ENCODE measurements at regions not wholly inside any gene's neighbourhood (a gene's known extent, or its start where the extent isn't known, plus 50 kb on each side); places are given as distances from the start of the nearest gene placed in this dataset.

DNA sequence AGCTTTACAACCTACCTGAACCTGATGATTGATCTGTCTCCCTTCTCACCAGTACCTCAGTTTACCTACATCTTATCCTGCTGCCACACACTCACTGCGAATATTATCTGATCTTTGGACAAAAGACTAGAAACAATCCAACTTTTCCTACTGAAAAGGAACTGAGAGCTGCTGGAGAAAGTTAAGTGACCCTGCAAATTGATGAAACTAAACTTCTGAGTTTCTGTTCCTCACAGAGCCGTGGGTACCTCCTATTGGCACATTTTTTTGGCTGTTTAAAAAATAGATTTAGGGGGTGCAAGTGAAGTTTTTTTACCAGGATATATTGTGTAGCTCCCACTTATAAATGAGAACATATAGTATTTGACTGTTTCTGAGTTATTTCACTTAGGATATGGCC is 66.0 kb upstream of the STARD3NL start:
- Mint-ChIP-seq H3K4me1 (no peaks in the 10 kb centered on the region), H3K36me3 (peaks cover 5% of the 10 kb centered on the region), H3K4me3 (no peak overlapping the region), H3K9me3 (ENCODE audit: low read depth) (no peaks in the 10 kb centered on the region), H3K27ac (no peak overlapping the region), H3K27me3 (peaks cover 29% of the 10 kb centered on the region)
- DNase-seq, result no peak
- ATAC-seq, result no peak
- CTCF ChIA-PET, result interaction anchor here (1.9 kb wide), 1 partner anchor 104 kb away, joined by 5 read pairs; no protein-coding TSS in a partner anchor

DNA sequence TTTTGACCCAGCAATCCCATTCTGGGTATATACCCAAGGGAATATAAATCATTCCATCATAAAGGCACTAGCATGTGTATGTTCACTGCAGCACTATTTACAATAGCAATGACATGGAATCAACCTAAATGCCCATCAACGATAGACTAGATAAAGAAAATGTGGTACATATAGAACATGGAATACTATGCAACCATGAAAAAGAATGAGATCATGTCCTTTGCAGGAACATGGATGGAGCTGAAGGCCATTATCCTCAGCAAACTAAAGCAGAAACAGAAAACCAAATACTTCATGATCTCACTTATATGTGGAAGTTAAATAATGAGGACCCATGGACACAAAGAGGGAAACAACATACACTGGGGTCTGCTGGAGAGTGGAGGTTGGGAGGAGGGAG is 58.0 kb upstream of the STARD3NL start:
- no peaks in the 10 kb centered on the region for H3K4me1 Mint-ChIP-seq
- no peak overlapping the region for H3K4me3 Mint-ChIP-seq
- H3K27ac Mint-ChIP-seq, result no peak overlapping the region
- no peaks in the 10 kb centered on the region for H3K9me3 Mint-ChIP-seq (ENCODE audit: low read depth)
- ATAC-seq, result no peak
- CTCF ChIA-PET, result interaction anchor here (0.7 kb wide), 1 partner anchor 102 kb away, joined by 3 read pairs; no protein-coding TSS in a partner anchor
- H3K27me3 Mint-ChIP-seq, result peaks cover 32% of the 10 kb centered on the region
- peaks cover 1% of the 10 kb centered on the region for H3K36me3 Mint-ChIP-seq
- DNase-seq, result no peak

DNA sequence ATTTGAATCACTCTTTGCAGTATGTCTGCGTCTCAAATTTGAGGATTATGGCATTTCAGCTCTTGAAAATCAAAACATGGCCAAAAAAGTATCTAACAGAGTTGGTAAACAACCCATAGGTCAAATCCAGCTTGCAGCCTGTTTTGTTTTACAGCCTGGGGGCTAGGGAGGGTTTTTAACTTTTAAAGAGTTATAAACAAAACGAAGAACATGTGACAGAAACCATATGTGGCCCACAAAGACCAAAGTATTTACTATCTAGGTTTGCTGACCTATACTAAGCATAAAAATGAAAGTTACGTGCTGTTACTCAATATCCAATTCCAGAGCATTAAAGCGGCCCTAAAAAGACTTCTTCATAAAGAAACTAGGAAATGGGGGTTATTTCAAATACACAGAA is 55.5 kb upstream of the STARD3NL start:
- Mint-ChIP-seq H3K27ac (no peak overlapping the region), H3K4me3 (no peak overlapping the region), H3K4me1 (no peaks in the 10 kb centered on the region), H3K36me3 (no peaks in the 10 kb centered on the region), H3K27me3 (peaks cover 20% of the 10 kb centered on the region), H3K9me3 (ENCODE audit: low read depth) (no peaks in the 10 kb centered on the region)
- CTCF ChIA-PET, result interaction anchor here (1.5 kb wide), 1 partner anchor 14 kb away, joined by 7 read pairs; no protein-coding TSS in a partner anchor
- DNase-seq (no peak), ATAC-seq (no peak)

DNA sequence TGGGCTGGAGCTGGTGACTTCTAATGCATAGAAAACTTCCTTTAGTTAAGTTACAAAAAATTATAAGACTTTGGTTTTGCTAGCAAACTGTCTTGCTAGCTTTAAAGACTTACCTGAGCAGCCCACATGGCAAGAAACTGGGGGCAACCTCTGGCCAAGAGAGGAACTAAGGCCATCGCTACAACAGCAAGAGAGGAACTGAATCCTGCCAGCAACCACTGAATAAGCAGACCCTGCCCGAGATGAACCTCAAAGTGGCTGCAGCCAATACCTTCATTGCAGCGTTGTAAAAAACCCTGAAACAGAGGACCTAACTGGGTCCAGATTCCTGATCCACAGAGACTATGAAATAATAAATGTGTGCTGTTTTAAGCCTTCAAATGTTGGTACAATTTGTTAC is 54.6 kb upstream of the STARD3NL start:
- peaks cover 12% of the 10 kb centered on the region for H3K27me3 Mint-ChIP-seq
- no peak overlapping the region for H3K27ac Mint-ChIP-seq
- H3K4me1 Mint-ChIP-seq, result peaks cover 3% of the 10 kb centered on the region
- CTCF ChIA-PET, result no interaction called here
- ATAC-seq (no peak), DNase-seq (no peak)
- no peaks in the 10 kb centered on the region for H3K36me3 Mint-ChIP-seq
- H3K9me3 Mint-ChIP-seq (ENCODE audit: low read depth), result no peaks in the 10 kb centered on the region
- no peak overlapping the region for H3K4me3 Mint-ChIP-seq

DNA sequence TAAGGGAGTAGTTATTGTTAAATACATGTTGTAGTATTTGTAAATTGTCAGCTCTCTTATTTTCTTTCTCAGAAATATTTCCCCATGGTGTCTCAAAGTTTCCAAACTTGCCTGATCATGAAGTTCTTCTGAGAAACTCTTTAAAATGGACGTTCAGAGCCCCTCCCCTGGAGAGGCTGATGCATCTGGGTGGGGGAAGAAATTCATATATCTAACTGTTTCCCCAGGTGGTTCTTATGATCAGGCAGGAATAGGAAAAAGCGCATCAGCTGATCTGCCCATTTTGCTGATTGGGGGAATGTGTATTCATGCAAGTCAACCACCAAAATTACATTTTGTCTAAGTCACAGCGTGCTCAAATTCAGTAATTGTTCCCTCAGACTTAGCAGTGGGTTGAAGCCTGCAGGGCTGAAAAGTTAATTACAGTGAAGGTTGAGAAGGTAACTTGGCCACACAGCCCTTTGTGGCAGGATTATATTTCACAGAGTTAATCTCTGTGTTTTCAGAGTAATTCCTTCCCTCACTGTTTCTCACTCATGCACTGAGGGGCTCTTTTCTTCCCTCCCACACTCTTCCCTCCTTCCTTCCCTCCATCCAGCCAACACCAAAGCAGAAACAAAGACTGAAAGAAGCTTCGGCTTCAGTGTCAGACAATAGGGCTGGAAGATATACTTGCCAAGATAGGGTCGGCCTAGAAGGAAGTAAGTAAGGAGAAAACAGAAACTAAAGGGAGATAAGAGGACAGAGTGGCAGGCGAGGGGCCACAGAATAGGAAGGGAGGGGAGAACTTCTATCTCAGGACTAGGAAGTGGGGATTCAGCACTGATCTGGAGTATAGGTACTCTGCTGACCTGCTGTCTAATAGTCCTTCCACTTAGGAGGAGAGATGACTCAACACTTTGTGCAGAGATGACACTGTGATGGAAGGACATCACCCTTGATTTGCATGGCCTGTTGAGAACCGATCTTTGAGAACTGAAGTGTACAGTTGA is 50.5 kb upstream of the STARD3NL start:
- CTCF ChIA-PET, result interaction anchor here (1.5 kb wide), 1 partner anchor 26 kb away, joined by 3 read pairs; no protein-coding TSS in a partner anchor
- no peak for DNase-seq
- Mint-ChIP-seq H3K27ac (no peak overlapping the region), H3K4me3 (no peak overlapping the region), H3K9me3 (ENCODE audit: low read depth) (no peaks in the 10 kb centered on the region), H3K36me3 (no peaks in the 10 kb centered on the region), H3K27me3 (peaks cover 2% of the 10 kb centered on the region), H3K4me1 (peaks cover 3% of the 10 kb centered on the region)
- ATAC-seq, result no peak

All from activated CD8-positive, alpha-beta memory T cell treated with anti-CD3 and anti-CD28 coated beads, Interleukin-2, amount 10 ng/mL, durations not matched to agents 7 days and 5 days (primary cell).